ENCODE measurements at regions not wholly inside any gene's neighbourhood (a gene's known extent, or its start where the extent isn't known, plus 50 kb on each side); places are given as distances from the start of the nearest gene placed in this dataset.

DNA sequence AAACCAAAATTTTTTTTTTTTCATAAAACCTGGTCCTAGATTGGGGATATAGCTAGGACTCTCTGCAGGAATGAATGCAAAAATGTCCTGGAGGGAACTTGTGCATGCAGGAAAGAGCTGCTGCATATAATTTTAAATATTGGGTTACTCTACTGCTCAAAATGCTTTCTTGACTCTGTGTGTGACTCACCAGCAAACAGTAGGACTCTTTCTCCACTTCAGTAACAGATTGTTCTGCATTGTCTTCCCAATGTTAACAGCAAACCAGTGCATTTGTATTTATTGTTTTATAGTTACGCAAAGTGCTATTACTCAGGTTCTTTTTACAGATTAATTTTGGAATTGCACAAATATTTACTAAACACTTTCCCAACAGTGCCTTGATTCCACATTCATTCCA, 163.7 kb upstream of the KL start:
- TF ChIP-seq CTCF (IDR thresholded peaks at IDR 0.05), result no peak
- Histone ChIP-seq H3K4me1 (ENCODE audit: control insufficient read depth in 1 of 2, low read depth in 2 of 2) (peaks cover 0 to 10% of the 10 kb centered on the region in 2 donors), H3K27ac (no peak overlapping the region), H3K27me3 (replicated peaks; ENCODE audit: insufficient read depth) (no peaks in the 10 kb centered on the region), H3K4me3 (no peak overlapping the region), H3K36me3 (no peaks in the 10 kb centered on the region), H3K9me3 (no peaks in the 10 kb centered on the region)
- no peak for DNase-seq (ENCODE audit: low spot score)
- ATAC-seq (ENCODE audit: insufficient number of reproducible peaks, low FRiP score, low read depth), result no peak

DNA sequence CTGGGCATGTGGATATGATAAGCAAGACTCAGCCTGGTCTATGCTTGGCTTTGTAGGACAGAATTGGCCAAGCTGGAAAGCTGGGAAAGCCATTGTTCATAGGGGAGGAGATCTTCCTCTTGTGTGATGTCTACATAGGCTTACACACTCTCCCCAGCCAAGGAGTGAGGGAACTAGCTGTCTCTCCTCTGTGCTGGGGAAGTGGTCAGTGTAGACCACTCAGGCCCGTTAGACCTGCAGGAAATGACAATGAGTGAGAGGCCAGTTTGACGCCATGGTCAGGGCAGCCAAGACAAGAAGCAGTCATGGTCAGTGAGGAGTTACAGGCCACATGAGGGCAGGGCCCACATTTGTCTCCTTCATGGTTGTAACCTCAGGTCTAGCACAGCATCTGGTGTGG, 159.1 kb upstream of the KL start:
- no peaks in the 10 kb centered on the region for H3K36me3 ChIP-seq
- no peak overlapping the region for H3K4me3 ChIP-seq
- H3K27me3 ChIP-seq (replicated peaks; ENCODE audit: insufficient read depth), result no peaks in the 10 kb centered on the region
- H3K4me1 ChIP-seq (ENCODE audit: control insufficient read depth in 1 of 2, low read depth in 2 of 2), result no peaks in the 10 kb centered on the region
- no peak overlapping the region for H3K27ac ChIP-seq
- TF ChIP-seq CTCF (IDR thresholded peaks at IDR 0.05), result no peak
- DNase-seq (ENCODE audit: low spot score) (no peak), ATAC-seq (ENCODE audit: insufficient number of reproducible peaks, low FRiP score, low read depth) (no peak)
- no peaks in the 10 kb centered on the region for H3K9me3 ChIP-seq

DNA sequence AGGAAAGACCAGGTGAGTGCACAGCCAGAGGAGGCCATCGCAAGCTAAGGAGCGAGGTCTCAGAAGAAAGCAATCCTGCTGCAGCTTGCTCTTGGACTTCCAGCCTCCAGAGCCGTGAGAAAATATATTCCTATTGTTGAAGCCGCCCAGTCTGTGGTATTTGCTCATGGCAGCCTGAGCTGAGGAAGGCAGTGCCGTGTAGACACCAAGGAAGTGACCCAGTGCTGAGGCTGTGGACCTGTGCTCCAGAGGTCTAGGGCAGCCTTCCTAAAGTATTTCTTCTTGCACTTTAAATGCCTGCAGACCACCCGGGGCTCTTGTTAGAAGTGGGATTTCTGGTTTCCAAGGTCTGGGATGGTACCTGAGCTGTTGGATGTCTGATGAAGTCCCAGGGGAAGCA, 158.5 kb upstream of the KL start:
- DNase-seq (ENCODE audit: low spot score), result no peak
- TF ChIP-seq CTCF (IDR thresholded peaks at IDR 0.05), result no peak
- H3K27me3 ChIP-seq (replicated peaks; ENCODE audit: insufficient read depth), result no peaks in the 10 kb centered on the region
- ATAC-seq (ENCODE audit: insufficient number of reproducible peaks, low FRiP score, low read depth), result no peak
- H3K4me3 ChIP-seq, result no peak overlapping the region
- H3K4me1 ChIP-seq (ENCODE audit: control insufficient read depth in 1 of 2, low read depth in 2 of 2), result no peaks in the 10 kb centered on the region
- no peaks in the 10 kb centered on the region for H3K36me3 ChIP-seq
- H3K27ac ChIP-seq, result no peak overlapping the region
- H3K9me3 ChIP-seq, result no peaks in the 10 kb centered on the region

GRCh38 chr13:32859707-32860292, 156.4 kb upstream of the KL start:
- ATAC-seq (ENCODE audit: insufficient number of reproducible peaks, low FRiP score, low read depth), result no peak
- Histone ChIP-seq H3K9me3 (no peaks in the 10 kb centered on the region), H3K27ac (no peak overlapping the region), H3K4me3 (no peak overlapping the region), H3K27me3 (replicated peaks; ENCODE audit: insufficient read depth) (no peaks in the 10 kb centered on the region), H3K4me1 (ENCODE audit: control insufficient read depth in 1 of 2, low read depth in 2 of 2) (no peaks in the 10 kb centered on the region), H3K36me3 (no peaks in the 10 kb centered on the region)
- no peak for TF ChIP-seq CTCF (IDR thresholded peaks at IDR 0.05)
- no peak for DNase-seq (ENCODE audit: low spot score)

GRCh38 chr13:32861304-32861703, 154.9 kb upstream of the KL start:
- TF ChIP-seq CTCF (IDR thresholded peaks at IDR 0.05), result no peak
- ATAC-seq (ENCODE audit: insufficient number of reproducible peaks, low FRiP score, low read depth) (no peak), DNase-seq (ENCODE audit: low spot score) (no peak)
- Histone ChIP-seq H3K4me3 (no peak overlapping the region), H3K4me1 (ENCODE audit: control insufficient read depth in 1 of 2, low read depth in 2 of 2) (no peaks in the 10 kb centered on the region), H3K27me3 (replicated peaks; ENCODE audit: insufficient read depth) (no peaks in the 10 kb centered on the region), H3K36me3 (no peaks in the 10 kb centered on the region), H3K9me3 (no peaks in the 10 kb centered on the region), H3K27ac (no peak overlapping the region)
